ENCODE measurements at regions not wholly inside any gene's neighbourhood (a gene's known extent, or its start where the extent isn't known, plus 50 kb on each side); places are given as distances from the start of the nearest gene placed in this dataset.

DNA sequence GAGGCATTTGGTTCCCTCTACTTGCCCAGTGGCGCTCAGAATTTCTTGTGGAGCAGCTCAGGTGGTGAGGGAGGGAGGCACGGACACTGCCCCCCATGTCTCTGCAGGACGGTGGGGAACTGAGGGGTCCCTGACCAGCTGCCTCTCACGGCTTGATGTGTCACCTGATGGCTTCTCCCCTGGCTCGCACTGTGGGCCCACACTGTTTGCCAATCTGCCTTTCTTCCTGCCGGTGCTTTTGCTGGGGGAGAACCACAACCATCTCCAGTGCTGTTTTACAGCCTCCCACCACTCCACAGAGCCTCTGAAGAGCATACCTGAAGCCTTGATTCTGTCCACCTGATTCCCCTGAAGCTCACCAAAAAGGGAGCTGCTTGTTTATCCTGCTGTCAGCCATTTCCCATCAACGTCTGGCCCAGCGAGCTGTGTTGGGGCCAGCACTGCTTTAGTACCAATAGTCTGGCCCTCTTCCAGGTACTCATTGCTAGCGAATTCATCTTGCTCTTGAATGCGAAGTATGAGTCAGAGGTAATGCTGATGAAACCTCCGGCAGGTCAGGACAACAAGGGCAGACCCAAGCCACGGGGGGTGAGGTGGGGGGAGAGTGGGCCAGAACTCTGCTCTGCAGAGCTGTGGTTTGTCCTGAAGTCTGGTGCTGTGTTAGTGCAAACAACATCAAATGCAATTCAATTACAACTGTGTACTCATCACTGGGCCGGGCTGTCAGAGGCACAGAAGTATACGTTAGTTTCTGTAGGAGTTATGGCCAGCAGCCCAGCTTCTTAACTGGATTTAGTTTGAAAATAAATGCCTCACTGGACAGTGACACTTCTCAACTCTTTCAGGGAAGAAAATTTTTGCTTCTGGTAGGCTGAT is 208.3 kb upstream of the JADE1 start:
- TF ChIP-seq, protein P1, sequence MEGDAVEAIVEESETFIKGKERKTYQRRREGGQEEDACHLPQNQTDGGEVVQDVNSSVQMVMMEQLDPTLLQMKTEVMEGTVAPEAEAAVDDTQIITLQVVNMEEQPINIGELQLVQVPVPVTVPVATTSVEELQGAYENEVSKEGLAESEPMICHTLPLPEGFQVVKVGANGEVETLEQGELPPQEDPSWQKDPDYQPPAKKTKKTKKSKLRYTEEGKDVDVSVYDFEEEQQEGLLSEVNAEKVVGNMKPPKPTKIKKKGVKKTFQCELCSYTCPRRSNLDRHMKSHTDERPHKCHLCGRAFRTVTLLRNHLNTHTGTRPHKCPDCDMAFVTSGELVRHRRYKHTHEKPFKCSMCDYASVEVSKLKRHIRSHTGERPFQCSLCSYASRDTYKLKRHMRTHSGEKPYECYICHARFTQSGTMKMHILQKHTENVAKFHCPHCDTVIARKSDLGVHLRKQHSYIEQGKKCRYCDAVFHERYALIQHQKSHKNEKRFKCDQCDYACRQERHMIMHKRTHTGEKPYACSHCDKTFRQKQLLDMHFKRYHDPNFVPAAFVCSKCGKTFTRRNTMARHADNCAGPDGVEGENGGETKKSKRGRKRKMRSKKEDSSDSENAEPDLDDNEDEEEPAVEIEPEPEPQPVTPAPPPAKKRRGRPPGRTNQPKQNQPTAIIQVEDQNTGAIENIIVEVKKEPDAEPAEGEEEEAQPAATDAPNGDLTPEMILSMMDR (IDR thresholded peaks at IDR 0.05) = no peak
- TF ChIP-seq POLR2A (IDR thresholded peaks at IDR 0.05) = no peak

All from heart left ventricle (tissue), 13 donors.